Adrenal gland (tissue), 5 donors: ENCODE measurements at regions not wholly inside any gene's neighbourhood (a gene's known extent, or its start where the extent isn't known, plus 50 kb on each side); places are given as distances from the start of the nearest gene placed in this dataset.
"Not testable (repeated sequence)": the region's sequence is repeated elsewhere in the genome, so short reads cannot be mapped to it uniquely, and the experiment has no call there.

Experiments
- POLR2A ChIP-seq, 2 donors: fragments of 450-650 bp; IDR thresholded peaks; one replicate each; pipeline ENCODE4 v1.6.1; 2017; ENCODE audit warnings: antibody characterized with exemption in 2 of 2, mild to moderate bottlenecking in 2 of 2, moderate library complexity in 1 of 2
- TF ChIP-seq, protein P1 (sequence below), 6 experiments: fragments of 450-650 bp in 4 of 6; fragments of 200-600 bp in 2 of 6; sonication (generic) in 1 of 6; IDR thresholded peaks; 1 replicate in 5 of 6; 2 replicates in 1 of 6; pipeline versions ENCODE4 v1.5.1 to v1.8.0; 2016 to 2021; ENCODE audit warnings: antibody characterized with exemption in 6 of 6, mild to moderate bottlenecking in 2 of 6, moderate library complexity in 1 of 6
- donor health status: DM: no; HTN: no; CAD: no.

GRCh38 chr6:63515227-63515626, 57.1 kb upstream of the LOC128125822 start:
- TF ChIP-seq, protein P1, sequence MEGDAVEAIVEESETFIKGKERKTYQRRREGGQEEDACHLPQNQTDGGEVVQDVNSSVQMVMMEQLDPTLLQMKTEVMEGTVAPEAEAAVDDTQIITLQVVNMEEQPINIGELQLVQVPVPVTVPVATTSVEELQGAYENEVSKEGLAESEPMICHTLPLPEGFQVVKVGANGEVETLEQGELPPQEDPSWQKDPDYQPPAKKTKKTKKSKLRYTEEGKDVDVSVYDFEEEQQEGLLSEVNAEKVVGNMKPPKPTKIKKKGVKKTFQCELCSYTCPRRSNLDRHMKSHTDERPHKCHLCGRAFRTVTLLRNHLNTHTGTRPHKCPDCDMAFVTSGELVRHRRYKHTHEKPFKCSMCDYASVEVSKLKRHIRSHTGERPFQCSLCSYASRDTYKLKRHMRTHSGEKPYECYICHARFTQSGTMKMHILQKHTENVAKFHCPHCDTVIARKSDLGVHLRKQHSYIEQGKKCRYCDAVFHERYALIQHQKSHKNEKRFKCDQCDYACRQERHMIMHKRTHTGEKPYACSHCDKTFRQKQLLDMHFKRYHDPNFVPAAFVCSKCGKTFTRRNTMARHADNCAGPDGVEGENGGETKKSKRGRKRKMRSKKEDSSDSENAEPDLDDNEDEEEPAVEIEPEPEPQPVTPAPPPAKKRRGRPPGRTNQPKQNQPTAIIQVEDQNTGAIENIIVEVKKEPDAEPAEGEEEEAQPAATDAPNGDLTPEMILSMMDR (IDR thresholded peaks at IDR 0.05), result not testable (repeated sequence)
- TF ChIP-seq POLR2A (IDR thresholded peaks at IDR 0.05), result not testable (repeated sequence)
